ENCODE measurements at regions not wholly inside any gene's neighbourhood (a gene's known extent, or its start where the extent isn't known, plus 50 kb on each side); places are given as distances from the start of the nearest gene placed in this dataset.
A peak's percentile ranks its signal among the peaks of the same experiment; 100 is the strongest.

GRCh38 chr2:226652369-226652768 is 147.3 kb downstream of the IRS1 start:
- ChIA-PET POLR2A (interaction anchor here (0.7 to 1.6 kb wide), 5 partner anchors 41 to 225 kb away, joined by 3 to 6 read pairs (median 4); no protein-coding TSS in a partner anchor), CTCF (interaction anchor here (0.8 to 1.6 kb wide), 5 partner anchors 103 to 253 kb away, joined by 3 to 5 read pairs (median 4); partner anchors contain the start of gene IRS1)
- TF ChIP-seq FOSL2 (IDR thresholded peaks at IDR 0.05) = peak; percentile 52; the same call in 1 of the 2 replicates
- peak; percentile 87 for TF ChIP-seq FOSL2 (CRISPR knock-in tag; IDR thresholded peaks at IDR 0.05)
- no peak for TF ChIP-seq SMC3 (IDR thresholded peaks at IDR 0.05)
- peak; percentile 59 to 75; a peak in 4 of 5 replicates for TF ChIP-seq EP300 (IDR thresholded peaks at IDR 0.05)
- no peak for TF ChIP-seq PBX3 (IDR thresholded peaks at IDR 0.05)
- no peak for TF ChIP-seq CBX8 (IDR thresholded peaks at IDR 0.05)
- TF ChIP-seq PHF8 (IDR thresholded peaks at IDR 0.05; ENCODE audit: borderline replicate concordance, low read depth) = no peak
- no peak for TF ChIP-seq ESRRA (IDR thresholded peaks at IDR 0.05; ENCODE audit: borderline replicate concordance, low read length)
- TF ChIP-seq GATA3 (IDR thresholded peaks at IDR 0.05; ENCODE audit: borderline replicate concordance) = peak; percentile 85
- TF ChIP-seq JUN (IDR thresholded peaks at IDR 0.05) = peak; percentile 63 to 64; a peak in 4 of 5 replicates
- peak in 1 of 2 experiments; percentile 59; a peak in 2 of 4 replicates for TF ChIP-seq CEBPB (IDR thresholded peaks at IDR 0.05)
- peak; percentile 87 for TF ChIP-seq JUNB (IDR thresholded peaks at IDR 0.05)
- peak; percentile 18 for TF ChIP-seq MAFK (IDR thresholded peaks at IDR 0.05; ENCODE audit: partially characterized antibody)
- 0 out of 5 replicates have a peak, but pooled peaks have one; percentile 16 to 37 for TF ChIP-seq RAD21 (conservative IDR thresholded peaks at IDR 0.05 in 1 of 2, IDR thresholded peaks at IDR 0.05 in 1 of 2)
- TF ChIP-seq BCL3 (IDR thresholded peaks at IDR 0.05) = 0 out of 3 replicates have a peak, but pooled peaks have one; percentile 43
- no peak for TF ChIP-seq FOXS1 (CRISPR knock-in tag; IDR thresholded peaks at IDR 0.05)
- no peak; the same call in 1 of the 2 replicates for TF ChIP-seq MAX (IDR thresholded peaks at IDR 0.05)
- TF ChIP-seq ZSCAN20 (CRISPR knock-in tag; IDR thresholded peaks at IDR 0.05) = no peak
- no peak for TF ChIP-seq EHF (CRISPR knock-in tag; IDR thresholded peaks at IDR 0.05)
- TF ChIP-seq CHD2 (IDR thresholded peaks at IDR 0.05; ENCODE audit: low read length, partially characterized antibody) = no peak
- TF ChIP-seq HEYL (CRISPR knock-in tag; IDR thresholded peaks at IDR 0.05) = no peak
- TF ChIP-seq POLR2A (IDR thresholded peaks at IDR 0.05; ENCODE audit: low read length) = no peak
- TF ChIP-seq REST (IDR thresholded peaks at IDR 0.05) = no peak
- H3K9me3 ChIP-seq = peaks cover 12% of the 10 kb centered on the region
- H3K4me1 ChIP-seq = peaks cover 63% of the 10 kb centered on the region
- FAIRE-seq (peak; percentile 7), ATAC-seq (peak; percentile 33 to 65; a peak in 4 of 6 replicates), DNase-seq (ENCODE audit: low read depth in 1 of 2, low spot score in 1 of 2) (peak in 1 of 2 experiments; percentile 84)
- peak overlapping the region; percentile 67 for H3K4me2 ChIP-seq
- no peak overlapping the region for H3K4me3 ChIP-seq
- peak overlapping the region; percentile 72 to 86 for H3K27ac ChIP-seq
- WGBS (ENCODE audit: missing lambda C conversion rate) = 10% methylated on average over 4 of the region's 4 CpGs

Data from A549 (cell line).